ENCODE measurements at regions not wholly inside any gene's neighbourhood (a gene's known extent, or its start where the extent isn't known, plus 50 kb on each side); places are given as distances from the start of the nearest gene placed in this dataset.

DNA sequence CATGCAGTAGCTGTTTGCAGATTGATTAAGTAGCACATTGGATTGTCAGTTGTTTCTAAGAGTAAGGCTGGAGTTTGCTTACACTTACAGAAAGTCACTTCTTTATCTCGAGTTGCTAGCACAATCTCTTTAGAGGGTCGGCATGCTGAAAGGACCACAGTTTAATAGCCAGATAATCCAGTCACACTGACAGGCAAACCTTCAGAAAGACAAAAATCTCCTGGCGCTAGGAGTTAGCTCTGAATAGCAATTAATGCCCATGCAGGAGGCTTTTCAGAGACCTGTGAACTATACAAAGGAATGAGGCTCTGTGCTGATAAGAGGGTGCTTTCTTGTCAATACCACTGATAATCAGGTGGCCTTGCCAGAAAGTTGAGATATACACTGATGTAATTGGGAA, 1043.0 kb downstream of the AACS start:
- FAIRE-seq (no peak), DNase-seq (ENCODE audit: low read depth, low spot score) (no peak)
- BruUV-seq (replicated peaks), result no TSS peak
- Histone ChIP-seq H3K27ac (ENCODE audit: insufficient read depth, low read depth, low read length) (no peak overlapping the region), H3K79me2 (ENCODE audit: control insufficient read depth, insufficient read depth, low read length) (no peaks in the 10 kb centered on the region), H4K20me1 (replicated peaks; ENCODE audit: control insufficient read depth, extremely low read depth, insufficient read depth, low read length) (no peaks in the 10 kb centered on the region), H3K27me3 (ENCODE audit: control insufficient read depth in 2 of 2, insufficient read depth in 2 of 2, low read length in 2 of 2) (no peaks in the 10 kb centered on the region), H3K4me3 (replicated peaks in 1 of 3; ENCODE audit: insufficient read depth in 1 of 3, low read depth in 1 of 3, low read length in 3 of 3) (no peak overlapping the region), H3K9ac (replicated peaks; ENCODE audit: extremely low read depth, insufficient read depth, low read length) (no peak overlapping the region), H2AFZ (ENCODE audit: low read depth, low read length) (no peak overlapping the region), H3K9me3 (replicated peaks; ENCODE audit: control insufficient read depth, insufficient read depth, low read length) (peaks cover 1% of the 10 kb centered on the region), H3K9me1 (replicated peaks; ENCODE audit: control insufficient read depth, extremely low read depth, insufficient read depth, low read length) (no peaks in the 10 kb centered on the region), H3K4me1 (ENCODE audit: control insufficient read depth, extremely low read depth, insufficient read depth, low read length) (no peaks in the 10 kb centered on the region), H3K4me2 (ENCODE audit: insufficient read depth, low read length) (no peak overlapping the region), H3K36me3 (ENCODE audit: control insufficient read depth in 2 of 2, extremely low read depth in 1 of 2, insufficient read depth in 2 of 2, low read length in 2 of 2) (no peaks in the 10 kb centered on the region)
- dilution Hi-C loops (cut with MboI; ENCODE audit: extremely low pct_ligation_motif_present, low sequenced_read_pairs), result no loop called here
- intact Hi-C loops (cut with micrococcal nuclease), result no loop called here
- no peak for TF ChIP-seq EZH2 (IDR thresholded peaks at IDR 0.05; ENCODE audit: borderline replicate concordance, low read depth, low read length, severe bottlenecking)
- no peak for TF ChIP-seq POLR2AphosphoS5 (IDR thresholded peaks at IDR 0.05; ENCODE audit: insufficient read depth, low read depth, low read length)
- TF ChIP-seq JUN (IDR thresholded peaks at IDR 0.05; ENCODE audit: borderline replicate concordance, insufficient read depth, insufficient read length, low read depth), result no peak
- no peak for TF ChIP-seq POLR2A (IDR thresholded peaks at IDR 0.05; ENCODE audit: low read depth, low read length)
- TF ChIP-seq, protein P1, sequence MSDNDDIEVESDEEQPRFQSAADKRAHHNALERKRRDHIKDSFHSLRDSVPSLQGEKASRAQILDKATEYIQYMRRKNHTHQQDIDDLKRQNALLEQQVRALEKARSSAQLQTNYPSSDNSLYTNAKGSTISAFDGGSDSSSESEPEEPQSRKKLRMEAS (IDR thresholded peaks at IDR 0.05; ENCODE audit: insufficient read depth, insufficient read length), result no peak
- TF ChIP-seq, protein P2, sequence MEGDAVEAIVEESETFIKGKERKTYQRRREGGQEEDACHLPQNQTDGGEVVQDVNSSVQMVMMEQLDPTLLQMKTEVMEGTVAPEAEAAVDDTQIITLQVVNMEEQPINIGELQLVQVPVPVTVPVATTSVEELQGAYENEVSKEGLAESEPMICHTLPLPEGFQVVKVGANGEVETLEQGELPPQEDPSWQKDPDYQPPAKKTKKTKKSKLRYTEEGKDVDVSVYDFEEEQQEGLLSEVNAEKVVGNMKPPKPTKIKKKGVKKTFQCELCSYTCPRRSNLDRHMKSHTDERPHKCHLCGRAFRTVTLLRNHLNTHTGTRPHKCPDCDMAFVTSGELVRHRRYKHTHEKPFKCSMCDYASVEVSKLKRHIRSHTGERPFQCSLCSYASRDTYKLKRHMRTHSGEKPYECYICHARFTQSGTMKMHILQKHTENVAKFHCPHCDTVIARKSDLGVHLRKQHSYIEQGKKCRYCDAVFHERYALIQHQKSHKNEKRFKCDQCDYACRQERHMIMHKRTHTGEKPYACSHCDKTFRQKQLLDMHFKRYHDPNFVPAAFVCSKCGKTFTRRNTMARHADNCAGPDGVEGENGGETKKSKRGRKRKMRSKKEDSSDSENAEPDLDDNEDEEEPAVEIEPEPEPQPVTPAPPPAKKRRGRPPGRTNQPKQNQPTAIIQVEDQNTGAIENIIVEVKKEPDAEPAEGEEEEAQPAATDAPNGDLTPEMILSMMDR (IDR thresholded peaks at IDR 0.05; ENCODE audit: extremely low read depth in 1 of 2, insufficient read depth in 1 of 2, low read depth in 1 of 2, low read length in 2 of 2), result no peak
- TF ChIP-seq GATA2 (IDR thresholded peaks at IDR 0.05; ENCODE audit: insufficient read depth, insufficient read length, low read depth, low read length), result no peak
- TF ChIP-seq MYC (IDR thresholded peaks at IDR 0.05; ENCODE audit: low read depth, low read length), result no peak
- no peak for TF ChIP-seq FOS (IDR thresholded peaks at IDR 0.05; ENCODE audit: borderline replicate concordance, insufficient read depth, low read length)
- CTCF ChIA-PET, result no interaction called here
- POLR2A ChIA-PET, result no interaction called here

All from endothelial cell of umbilical vein (primary cell).